ENCODE measurements at regions not wholly inside any gene's neighbourhood (a gene's known extent, or its start where the extent isn't known, plus 50 kb on each side); places are given as distances from the start of the nearest gene placed in this dataset.

DNA sequence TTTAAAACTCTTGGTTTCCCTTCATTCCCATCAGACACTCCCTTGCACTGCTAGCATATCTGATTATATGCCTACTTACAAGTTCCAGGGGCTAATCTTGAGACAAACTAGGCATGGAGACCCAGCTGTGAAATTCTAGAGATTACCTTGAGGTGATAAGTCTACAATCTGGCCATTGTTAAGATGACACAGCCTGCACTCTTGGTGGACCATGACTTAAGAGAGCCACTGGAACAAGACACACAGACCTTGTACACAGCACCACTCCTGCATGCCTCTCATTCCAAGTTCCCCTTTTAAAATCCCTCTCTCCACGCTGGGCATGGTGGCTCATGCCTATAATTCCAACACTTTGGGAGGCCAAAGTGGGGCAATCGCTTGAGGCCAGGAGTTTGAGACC, 387.2 kb upstream of the DCC start:
- TF ChIP-seq, protein P1, sequence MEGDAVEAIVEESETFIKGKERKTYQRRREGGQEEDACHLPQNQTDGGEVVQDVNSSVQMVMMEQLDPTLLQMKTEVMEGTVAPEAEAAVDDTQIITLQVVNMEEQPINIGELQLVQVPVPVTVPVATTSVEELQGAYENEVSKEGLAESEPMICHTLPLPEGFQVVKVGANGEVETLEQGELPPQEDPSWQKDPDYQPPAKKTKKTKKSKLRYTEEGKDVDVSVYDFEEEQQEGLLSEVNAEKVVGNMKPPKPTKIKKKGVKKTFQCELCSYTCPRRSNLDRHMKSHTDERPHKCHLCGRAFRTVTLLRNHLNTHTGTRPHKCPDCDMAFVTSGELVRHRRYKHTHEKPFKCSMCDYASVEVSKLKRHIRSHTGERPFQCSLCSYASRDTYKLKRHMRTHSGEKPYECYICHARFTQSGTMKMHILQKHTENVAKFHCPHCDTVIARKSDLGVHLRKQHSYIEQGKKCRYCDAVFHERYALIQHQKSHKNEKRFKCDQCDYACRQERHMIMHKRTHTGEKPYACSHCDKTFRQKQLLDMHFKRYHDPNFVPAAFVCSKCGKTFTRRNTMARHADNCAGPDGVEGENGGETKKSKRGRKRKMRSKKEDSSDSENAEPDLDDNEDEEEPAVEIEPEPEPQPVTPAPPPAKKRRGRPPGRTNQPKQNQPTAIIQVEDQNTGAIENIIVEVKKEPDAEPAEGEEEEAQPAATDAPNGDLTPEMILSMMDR (IDR thresholded peaks at IDR 0.05; ENCODE audit: low read depth, low read length), result no peak
- no peak for TF ChIP-seq EZH2phosphoT487 (IDR thresholded peaks at IDR 0.05; ENCODE audit: low read depth)
